NCI-H82 treated with DMSO at 0.1 percent for 48 hours (cell line): ENCODE measurements at regions not wholly inside any gene's neighbourhood (a gene's known extent, or its start where the extent isn't known, plus 50 kb on each side); places are given as distances from the start of the nearest gene placed in this dataset.

ENCODE experiments used
- DNase-seq: peaks from one replicate; lab custom pipeline; 2025; ENCODE audit not compliant: unreplicated experiment; lab: John Stamatoyannopoulos, UW

DNA sequence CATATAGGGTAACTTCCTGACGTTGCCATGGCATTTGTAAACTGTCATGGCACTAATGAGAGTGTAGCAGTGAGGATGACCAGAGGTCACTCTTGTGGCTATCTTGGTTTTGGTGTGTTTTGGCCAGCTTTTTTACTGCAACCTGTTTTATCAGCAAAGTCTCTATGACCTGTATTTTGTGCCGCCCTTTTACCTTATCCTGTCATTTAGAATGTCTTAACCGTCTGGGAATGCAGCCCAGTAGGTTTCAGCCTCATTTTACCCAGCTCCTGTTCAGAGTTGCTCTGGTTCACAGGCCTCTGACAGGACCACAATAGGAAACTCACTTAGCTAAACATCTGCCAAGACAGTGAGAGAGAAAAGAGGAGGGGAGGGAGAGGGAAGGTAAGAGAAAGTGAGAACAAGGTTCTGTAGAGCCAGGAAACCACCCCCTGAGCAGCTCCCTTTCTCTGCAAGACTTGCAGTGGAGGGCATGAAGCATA is 64.8 kb upstream of the PLEKHG3 start:
- DNase-seq: no peak

GRCh38 chr14:64640839-64641238 is 63.4 kb upstream of the PLEKHG3 start:
- peak; percentile 13 for DNase-seq

- DNase-seq: no peak
Observed at GRCh38 chr14:64641760-64642159, 62.5 kb upstream of the PLEKHG3 start.

GRCh38 chr14:64643709-64644108 is 60.5 kb upstream of the PLEKHG3 start:
- DNase-seq: no peak

DNA sequence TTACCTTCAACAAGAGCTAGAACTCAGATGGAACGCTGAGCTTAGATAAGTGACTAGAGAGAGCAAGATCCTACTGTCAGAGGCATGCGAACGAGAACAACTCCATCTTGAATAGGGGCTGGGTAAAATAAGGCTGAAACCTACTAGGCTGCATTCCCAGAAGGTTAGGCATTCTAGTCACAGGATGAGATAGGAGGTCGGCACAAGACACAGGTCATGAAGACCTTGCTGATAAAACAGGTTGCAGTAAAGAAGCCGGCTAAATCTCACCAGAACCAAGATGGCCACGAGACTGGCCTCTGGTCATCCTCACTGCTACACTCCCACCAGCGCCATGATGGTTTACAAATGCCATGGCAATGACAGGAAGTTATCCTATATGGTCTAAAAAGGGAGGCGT is 59.6 kb upstream of the PLEKHG3 start:
- DNase-seq: no peak

DNA sequence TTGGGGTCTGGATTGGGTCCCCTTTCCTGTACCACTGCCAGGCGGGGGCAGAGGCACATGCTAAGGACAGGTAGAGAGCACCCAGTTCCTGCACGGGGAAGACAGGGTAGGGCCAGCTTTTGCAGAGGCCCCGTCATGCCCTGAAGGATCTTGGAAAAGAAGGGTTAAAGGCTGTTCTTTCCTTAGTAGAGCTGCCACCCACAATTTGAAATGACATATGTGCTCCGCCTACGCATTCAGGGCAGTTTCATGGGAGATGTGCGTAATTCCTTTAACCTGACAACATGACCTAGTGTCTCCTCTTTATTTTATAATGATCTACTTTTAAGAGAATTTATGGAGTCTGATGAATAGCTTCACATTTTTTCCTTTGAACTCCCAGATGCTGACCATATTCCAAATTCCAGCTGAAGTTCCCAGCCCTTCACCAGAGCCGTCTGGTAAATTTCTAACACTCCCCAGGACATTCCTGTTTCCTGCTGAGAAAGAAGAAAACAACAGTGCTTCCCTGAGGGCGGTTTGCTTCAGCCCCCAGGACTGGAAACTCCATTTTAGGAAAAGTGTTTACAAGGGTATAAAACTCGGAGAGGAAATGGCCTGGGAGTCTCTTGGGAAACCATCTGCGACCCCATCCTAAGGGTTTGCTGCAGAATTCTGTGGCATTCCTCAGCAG is 58.9 kb upstream of the PLEKHG3 start:
- no peak for DNase-seq

DNA sequence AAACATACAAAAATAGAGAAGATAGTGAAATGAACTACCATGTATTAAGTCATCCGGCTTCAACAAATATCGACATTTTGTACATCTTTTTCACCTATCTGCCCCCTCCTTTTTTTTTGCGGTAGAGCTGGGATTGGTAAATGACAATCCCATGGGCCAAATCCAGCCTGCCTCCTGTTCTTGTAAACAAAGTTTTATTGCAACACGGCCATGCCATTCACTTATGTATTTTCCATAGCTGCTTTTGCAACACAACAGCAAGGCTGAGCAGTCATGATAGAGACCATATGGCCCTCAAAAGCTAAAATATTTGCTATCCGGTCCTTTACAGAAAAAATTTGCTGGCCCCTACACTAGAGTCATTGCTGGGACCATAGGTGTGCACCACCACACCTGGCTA is 58.1 kb upstream of the PLEKHG3 start:
- no peak for DNase-seq

- no peak for DNase-seq
Observed at GRCh38 chr14:64649383-64649998, 54.7 kb upstream of the PLEKHG3 start.

DNA sequence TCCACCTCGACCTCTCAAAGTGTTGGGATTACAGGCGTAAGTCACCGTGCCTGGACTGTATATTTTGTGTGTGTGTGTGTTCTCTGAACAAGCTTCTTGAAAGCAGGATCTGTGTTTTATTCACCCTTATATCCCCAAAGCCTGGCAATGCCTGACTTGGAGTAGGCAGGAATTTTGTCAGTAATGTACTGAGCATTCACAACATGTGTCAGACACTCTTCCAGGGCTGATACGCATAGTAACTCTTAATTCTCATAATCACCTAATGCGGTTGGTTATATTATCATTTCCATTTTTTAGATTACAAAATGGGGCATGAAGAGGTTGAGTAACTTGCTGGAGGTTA is 50.4 kb upstream of the PLEKHG3 start:
- DNase-seq: no peak

- no peak for DNase-seq
Observed at GRCh38 chr14:64654246-64654900, 49.9 kb upstream of the PLEKHG3 start.
